CD4-positive, alpha-beta T cell treated with Interferon alpha-2 for 1 hour (primary cell): ENCODE measurements at regions not wholly inside any gene's neighbourhood (a gene's known extent, or its start where the extent isn't known, plus 50 kb on each side); places are given as distances from the start of the nearest gene placed in this dataset.

Source experiments
- DNase-seq, 2 donors: peaks; one replicate each; pipeline ENCODE4 v3.0.0-alpha.2; 2020 to 2022

- DNase-seq = no peak
Observed at GRCh38 chr2:42910645-42911405, 118.4 kb upstream of the HAAO start.

- DNase-seq = no peak
Observed at GRCh38 chr2:42909966-42910365, 117.6 kb upstream of the HAAO start.

DNA sequence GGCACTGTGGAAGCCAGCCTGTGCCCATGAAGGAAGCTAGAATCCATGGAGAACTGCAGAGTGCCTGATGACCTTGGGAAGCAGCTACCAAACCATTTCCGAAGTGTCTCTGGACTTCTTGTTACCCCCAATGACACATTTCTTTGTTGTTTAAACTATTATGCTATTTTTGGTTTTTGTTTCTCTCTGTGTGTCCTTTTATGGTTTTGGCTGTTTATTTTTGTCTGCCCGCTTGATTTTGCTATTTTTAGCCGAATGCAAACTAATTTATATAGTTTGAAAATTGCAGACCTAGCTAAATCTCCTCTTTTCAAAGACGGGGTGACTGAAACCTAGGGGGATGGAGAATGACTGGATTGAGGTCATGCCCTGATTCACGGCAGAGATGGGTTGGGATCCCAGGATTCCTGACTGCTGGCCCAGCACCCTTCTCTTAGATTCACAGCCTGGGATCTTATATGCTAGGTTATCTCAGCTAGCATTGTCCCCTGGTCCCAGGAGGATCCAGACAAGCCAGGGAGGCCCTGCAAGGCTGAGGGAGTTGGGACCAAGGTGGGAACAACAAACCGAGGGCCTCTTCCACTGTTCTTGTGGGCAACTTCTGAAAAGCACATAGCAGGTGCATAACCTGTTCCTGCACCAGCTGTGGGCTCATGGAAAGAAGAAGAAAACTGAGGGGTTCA, 116.3 kb upstream of the HAAO start:
- DNase-seq = no peak

DNA sequence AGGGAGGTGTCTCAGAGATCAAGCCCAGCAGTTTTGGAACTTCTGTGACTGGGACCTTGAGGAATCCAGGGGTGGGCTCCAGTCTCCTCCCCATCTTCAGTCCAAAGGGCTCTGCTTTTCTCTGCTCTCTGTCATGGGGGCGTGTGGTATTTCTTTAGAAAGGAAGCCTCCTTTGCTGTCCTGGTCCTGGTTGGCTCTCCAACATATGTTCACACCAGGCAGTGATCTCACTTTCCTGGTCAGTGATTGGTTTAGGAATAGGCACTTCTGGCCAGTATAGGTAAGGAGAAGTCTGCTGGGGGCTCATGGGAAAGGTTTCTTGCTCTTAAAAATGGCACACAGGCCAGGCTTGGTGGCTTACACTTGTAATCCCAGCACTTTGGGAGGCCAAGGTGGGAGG, 115.5 kb upstream of the HAAO start:
- no peak for DNase-seq

- no peak for DNase-seq
Observed at GRCh38 chr2:42906557-42907411, 114.4 kb upstream of the HAAO start.

DNA sequence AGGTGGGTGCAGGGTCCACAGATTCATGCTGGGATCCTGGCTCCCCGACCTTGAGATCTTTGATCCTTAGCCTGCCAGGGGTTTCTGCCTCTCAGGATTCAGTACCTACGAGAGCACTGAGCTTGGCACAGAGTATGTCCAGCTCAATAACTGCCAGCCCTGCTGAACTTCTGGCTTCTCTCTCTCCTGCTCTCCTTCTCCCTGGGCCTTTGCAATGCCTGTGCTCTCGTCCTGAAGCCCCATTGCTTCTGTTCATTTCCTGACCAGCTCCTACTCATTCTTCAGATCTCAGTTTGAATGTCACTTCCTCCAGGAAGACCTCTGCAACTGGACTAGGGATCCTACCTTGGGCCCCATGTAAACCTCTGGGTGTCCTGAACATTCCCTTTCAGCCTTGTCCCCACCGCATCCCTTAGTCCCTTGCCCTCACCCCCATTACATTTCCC, 113.8 kb upstream of the HAAO start:
- DNase-seq = no peak

DNA sequence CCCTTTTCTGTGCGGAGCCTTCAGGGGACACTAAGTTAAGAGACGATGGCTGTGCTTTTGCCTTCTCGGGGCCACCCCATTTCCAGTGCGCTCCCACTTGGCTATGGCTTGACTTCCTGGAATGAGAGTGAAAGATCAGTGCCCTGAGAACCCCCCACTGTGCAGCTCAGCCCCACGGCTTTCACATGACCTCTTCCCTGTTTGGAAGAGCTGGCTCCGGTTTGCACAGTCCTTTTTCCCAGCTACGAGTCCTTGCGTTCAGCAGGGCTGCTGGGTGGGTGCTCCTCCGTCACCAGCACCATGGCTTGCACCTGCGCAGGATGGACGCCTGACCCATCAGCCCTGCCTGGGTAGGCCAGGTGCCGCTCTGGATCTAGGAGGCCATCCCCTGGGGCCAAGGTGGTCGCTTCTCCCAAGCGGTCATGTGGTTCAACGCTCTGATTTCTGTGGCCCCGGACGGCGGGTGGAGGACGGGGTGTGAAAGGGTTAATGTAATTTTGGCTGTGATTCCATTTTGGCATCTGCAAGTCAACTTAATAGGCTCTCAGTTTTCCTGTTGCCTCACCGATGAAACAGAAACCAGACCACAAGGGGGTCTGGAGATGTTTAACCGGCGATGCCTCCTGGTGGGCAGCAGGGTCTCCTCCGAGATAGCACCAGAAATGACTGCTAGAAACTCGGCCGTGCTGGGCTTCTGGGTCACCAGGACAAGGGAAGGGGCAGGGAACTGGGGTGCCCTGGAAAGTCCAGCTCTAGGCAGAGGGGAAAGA, 113.1 kb upstream of the HAAO start:
- DNase-seq = no peak

DNA sequence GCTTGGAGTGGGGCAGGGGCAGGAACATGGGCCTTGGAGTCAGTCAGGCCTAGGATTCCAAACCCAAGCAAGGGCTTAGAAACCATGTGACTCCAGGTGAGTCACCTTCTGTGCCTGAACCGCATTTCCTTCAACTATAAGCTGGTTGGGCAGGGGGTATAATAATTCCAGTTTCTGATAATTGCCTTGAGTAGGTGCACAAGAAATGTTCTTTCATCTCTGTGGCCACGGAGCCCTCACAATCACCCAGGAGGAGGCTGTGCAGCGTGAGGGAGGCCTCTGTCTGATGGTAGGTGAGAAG, 112.1 kb upstream of the HAAO start:
- no peak for DNase-seq

DNA sequence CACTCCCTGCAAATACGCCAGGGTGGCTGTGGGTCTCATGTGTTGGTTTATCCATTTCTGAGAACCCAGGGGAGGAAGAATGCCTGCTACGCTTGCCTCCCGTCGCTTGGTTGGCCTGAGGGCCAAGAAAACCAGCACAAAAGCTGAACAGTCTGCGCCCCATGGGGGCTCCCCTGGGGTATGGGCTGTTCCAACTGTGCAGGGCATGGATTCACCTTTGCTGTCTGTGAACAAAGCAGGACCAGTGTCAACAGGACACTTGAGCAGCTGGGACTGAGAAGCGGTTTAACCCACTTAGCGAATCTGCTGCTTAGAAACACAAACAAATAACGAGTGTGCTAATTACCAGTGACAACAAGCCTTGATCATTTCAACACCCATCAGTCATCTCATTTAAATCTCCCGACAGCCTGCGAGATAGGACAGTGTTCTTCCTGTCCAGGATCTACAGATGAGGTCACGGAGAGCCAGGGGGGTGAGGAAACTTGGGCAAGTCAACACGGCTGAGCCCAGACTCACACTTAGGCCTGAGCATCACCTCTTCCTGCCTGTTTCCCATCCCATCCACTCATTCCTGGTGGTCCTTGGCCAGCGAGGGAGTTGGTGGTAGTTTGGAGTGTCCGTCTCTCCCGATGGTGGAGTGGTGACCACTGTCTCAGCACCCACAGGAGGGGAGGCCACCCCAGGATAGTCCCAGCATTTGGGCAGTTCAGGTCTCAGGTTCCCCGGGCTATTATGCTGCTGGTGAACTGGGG, 111.6 kb upstream of the HAAO start:
- DNase-seq = no peak

GRCh38 chr2:42902939-42903709, 110.7 kb upstream of the HAAO start:
- no peak for DNase-seq

DNA sequence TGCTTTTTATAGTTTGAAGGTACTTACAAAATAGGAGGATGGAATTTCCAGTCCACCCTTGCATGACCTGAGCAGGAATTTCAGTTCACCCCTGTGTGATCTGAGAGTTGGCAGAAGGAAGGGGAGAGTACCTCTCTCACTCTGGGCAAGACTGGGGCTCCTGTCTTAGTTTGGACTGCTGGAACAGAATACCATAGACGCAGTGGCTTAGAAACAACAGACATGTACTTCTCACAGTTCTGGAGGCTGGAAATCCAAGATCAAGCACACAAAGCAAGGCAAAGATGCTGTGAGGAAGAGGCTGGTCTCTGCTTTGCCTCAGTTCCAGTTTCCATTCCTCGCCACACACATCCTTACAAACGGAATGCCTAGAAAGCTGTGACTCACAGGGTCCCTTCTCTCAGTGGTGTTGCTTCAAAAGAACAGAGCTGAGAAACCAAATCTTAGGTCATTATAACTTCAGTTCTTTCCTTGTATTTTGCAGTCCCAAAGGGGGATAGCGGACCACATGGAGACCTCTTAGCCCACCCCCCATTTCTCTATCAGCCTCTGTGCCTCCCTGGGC, 108.8 kb upstream of the HAAO start:
- no peak for DNase-seq

- no peak for DNase-seq
Observed at GRCh38 chr2:42900289-42900891, 108.0 kb upstream of the HAAO start.

- DNase-seq = no peak
Observed at GRCh38 chr2:42897358-42897757, 105.0 kb upstream of the HAAO start.

DNA sequence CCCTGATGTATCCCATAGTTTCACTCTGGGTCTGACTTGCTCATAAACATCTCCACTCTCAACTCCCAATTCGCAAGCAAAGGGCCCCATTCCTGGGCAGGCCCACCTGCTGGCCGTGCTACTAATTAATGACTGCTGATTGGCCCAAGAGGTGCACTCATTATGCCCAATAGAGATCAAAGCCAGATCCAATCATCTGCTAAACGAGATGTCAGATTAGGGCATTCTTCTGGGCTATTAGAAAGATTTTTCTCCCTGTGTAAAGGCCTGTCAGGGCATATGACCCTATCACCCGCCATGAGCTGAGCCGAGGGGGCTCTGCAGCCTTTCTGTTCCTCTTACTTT, 103.4 kb upstream of the HAAO start:
- DNase-seq = no peak

GRCh38 chr2:42895134-42895790, 102.9 kb upstream of the HAAO start:
- no peak for DNase-seq

DNA sequence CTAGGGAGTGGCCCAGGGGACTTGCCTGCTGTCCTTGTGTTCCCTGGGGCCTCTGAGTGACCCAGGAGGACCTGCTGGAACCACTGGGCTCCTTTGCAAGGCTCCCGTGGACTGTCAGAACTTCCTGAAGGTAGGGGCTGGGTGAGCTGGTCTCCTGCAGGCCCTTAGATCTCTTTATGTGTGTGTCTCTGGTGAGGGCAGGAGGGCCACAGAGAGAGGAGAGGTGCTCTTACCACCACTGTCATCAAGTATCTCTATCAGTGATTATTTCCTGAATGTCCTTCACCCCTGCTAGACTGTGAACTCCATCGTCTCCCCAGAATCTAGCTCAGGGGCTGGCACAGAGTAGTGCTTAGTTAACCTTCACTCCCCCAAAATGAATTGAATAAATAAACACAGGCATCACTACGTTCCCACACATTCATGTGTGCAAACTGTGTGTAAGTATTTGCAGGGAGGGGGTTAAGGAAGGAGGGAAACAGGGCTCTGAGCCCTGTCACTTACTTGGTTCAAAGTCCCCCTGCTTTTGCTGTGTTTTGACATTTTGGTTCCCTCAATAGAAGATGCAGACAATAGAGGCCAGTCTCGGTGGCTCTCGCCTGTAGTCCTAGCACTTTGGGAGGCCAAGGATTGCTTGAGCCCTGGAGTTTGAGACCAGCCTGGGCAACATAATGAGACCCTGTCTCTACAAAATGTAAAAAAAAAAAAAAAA, 100.8 kb upstream of the HAAO start:
- DNase-seq = no peak

GRCh38 chr2:42890791-42891355, 98.5 kb upstream of the HAAO start:
- no peak for DNase-seq

- DNase-seq = no peak
Observed at GRCh38 chr2:42888321-42889245, 96.2 kb upstream of the HAAO start.
